GM12878 (cell line): ENCODE measurements at regions not wholly inside any gene's neighbourhood (a gene's known extent, or its start where the extent isn't known, plus 50 kb on each side); places are given as distances from the start of the nearest gene placed in this dataset.

Experiments used
- ESRRA ChIP-seq: IDR thresholded peaks from 2 replicates; pipeline ENCODE4 v1.6.1; 2012; ENCODE audit warnings: mild to moderate bottlenecking, low read length, improper control_type of control experiment
- RFX5 ChIP-seq: IDR thresholded peaks from 2 replicates; pipeline ENCODE4 v1.6.1; 2011; ENCODE audit warnings: low read depth, low read length, improper control_type of control experiment

DNA sequence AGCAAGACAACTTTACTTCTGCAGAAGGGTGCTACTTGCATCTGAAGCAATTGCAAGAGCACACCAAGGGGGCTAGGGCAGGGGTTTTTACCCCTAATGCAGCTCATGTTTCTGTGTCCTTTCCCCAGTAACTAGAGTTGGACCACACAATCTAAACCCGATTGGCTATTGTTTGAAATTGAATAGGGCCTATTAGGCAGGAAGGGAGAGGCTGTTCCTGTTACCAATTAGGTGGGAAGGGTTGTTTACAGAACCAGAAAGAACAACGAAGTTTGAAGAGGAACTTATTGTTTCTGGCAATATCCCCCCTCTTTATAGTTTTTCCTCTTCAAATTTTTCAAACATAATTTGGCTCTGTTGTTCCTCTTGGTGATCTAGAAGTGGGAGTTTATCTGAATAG lies 85.5 kb downstream of the CHCHD4 start:
- no peak for TF ChIP-seq ESRRA
- no peak for TF ChIP-seq RFX5
